Dermis blood vessel endothelial cell (primary cell): ENCODE measurements at regions not wholly inside any gene's neighbourhood (a gene's known extent, or its start where the extent isn't known, plus 50 kb on each side); places are given as distances from the start of the nearest gene placed in this dataset.

ENCODE experiments used
- DNase-seq: peaks from one replicate; pipeline ENCODE4 v3.0.0; 2010

GRCh38 chr14:82190742-82191141, 657.1 kb upstream of the SEL1L start:
- no peak for DNase-seq

GRCh38 chr14:82192387-82192786, 658.7 kb upstream of the SEL1L start:
- DNase-seq = no peak

- no peak for DNase-seq
Measured at GRCh38 chr14:82223276-82223675, 689.6 kb upstream of the SEL1L start.

- DNase-seq = no peak
Measured at GRCh38 chr14:82224610-82225009, 691.0 kb upstream of the SEL1L start.

GRCh38 chr14:82230748-82231147, 697.1 kb upstream of the SEL1L start:
- no peak for DNase-seq

- no peak for DNase-seq
Measured at GRCh38 chr14:82238649-82239048, 705.0 kb upstream of the SEL1L start.

GRCh38 chr14:82239223-82239622, 705.6 kb upstream of the SEL1L start:
- no peak for DNase-seq

GRCh38 chr14:82244791-82245190, 711.1 kb upstream of the SEL1L start:
- no peak for DNase-seq

- no peak for DNase-seq
Measured at GRCh38 chr14:82251494-82251893, 717.8 kb upstream of the SEL1L start.

GRCh38 chr14:82270286-82270685, 736.6 kb upstream of the SEL1L start:
- no peak for DNase-seq

GRCh38 chr14:82298811-82299210, 765.2 kb upstream of the SEL1L start:
- no peak for DNase-seq

- no peak for DNase-seq
Measured at GRCh38 chr14:82309199-82309598, 775.5 kb upstream of the SEL1L start.

GRCh38 chr14:82313889-82314288, 780.2 kb upstream of the SEL1L start:
- DNase-seq = no peak

GRCh38 chr14:82328442-82328841, 794.8 kb upstream of the SEL1L start:
- DNase-seq = no peak

- no peak for DNase-seq
Measured at GRCh38 chr14:82341261-82341810, 807.7 kb upstream of the SEL1L start.

- DNase-seq = no peak
Measured at GRCh38 chr14:82342596-82342995, 808.9 kb upstream of the SEL1L start.

- no peak for DNase-seq
Measured at GRCh38 chr14:82345184-82345583, 811.5 kb upstream of the SEL1L start.

GRCh38 chr14:82354126-82354525, 820.5 kb upstream of the SEL1L start:
- no peak for DNase-seq

GRCh38 chr14:82359201-82359600, 825.5 kb upstream of the SEL1L start:
- DNase-seq = no peak

- DNase-seq = no peak
Measured at GRCh38 chr14:82362452-82362851, 828.8 kb upstream of the SEL1L start.

- DNase-seq = no peak
Measured at GRCh38 chr14:82365471-82365870, 831.8 kb upstream of the SEL1L start.

GRCh38 chr14:82366803-82367202, 833.1 kb upstream of the SEL1L start:
- DNase-seq = no peak

- DNase-seq = no peak
Measured at GRCh38 chr14:82379291-82379690, 845.6 kb upstream of the SEL1L start.

- DNase-seq = no peak
Measured at GRCh38 chr14:82385048-82385447, 851.4 kb upstream of the SEL1L start.

- no peak for DNase-seq
Measured at GRCh38 chr14:82387699-82388098, 854.0 kb upstream of the SEL1L start.

- no peak for DNase-seq
Measured at GRCh38 chr14:82388488-82388887, 854.8 kb upstream of the SEL1L start.
